ENCODE measurements at regions not wholly inside any gene's neighbourhood (a gene's known extent, or its start where the extent isn't known, plus 50 kb on each side); places are given as distances from the start of the nearest gene placed in this dataset.

- no peaks in the 10 kb centered on the region for H3K9me2 ChIP-seq (replicated peaks; ENCODE audit: insufficient read depth)
- DNase-seq (ENCODE audit: low spot score) = no peak
- H2AFZ ChIP-seq = no peak overlapping the region
- H3K27ac ChIP-seq = no peak overlapping the region
- H3K36me3 ChIP-seq (replicated peaks; ENCODE audit: insufficient read depth, low read depth) = no peaks in the 10 kb centered on the region
- H3K27me3 ChIP-seq = no peaks in the 10 kb centered on the region
- WGBS (ENCODE audit: low lambda C conversion rate, missing lambda C conversion rate) = 78% methylated on average over 3 of the region's 3 CpGs
- no peak overlapping the region for H3K4me2 ChIP-seq
- H3K9me3 ChIP-seq (ENCODE audit: low read depth) = no peaks in the 10 kb centered on the region
- H3K4me1 ChIP-seq (ENCODE audit: insufficient read depth) = no peaks in the 10 kb centered on the region
- H3K79me2 ChIP-seq = no peaks in the 10 kb centered on the region
- TF ChIP-seq EZH2 (IDR thresholded peaks at IDR 0.05; ENCODE audit: borderline replicate concordance) = no peak
- no peak for TF ChIP-seq EZH2phosphoT487 (IDR thresholded peaks at IDR 0.05; ENCODE audit: low read depth, severe bottlenecking, unreplicated experiment)
- TF ChIP-seq, protein P1, sequence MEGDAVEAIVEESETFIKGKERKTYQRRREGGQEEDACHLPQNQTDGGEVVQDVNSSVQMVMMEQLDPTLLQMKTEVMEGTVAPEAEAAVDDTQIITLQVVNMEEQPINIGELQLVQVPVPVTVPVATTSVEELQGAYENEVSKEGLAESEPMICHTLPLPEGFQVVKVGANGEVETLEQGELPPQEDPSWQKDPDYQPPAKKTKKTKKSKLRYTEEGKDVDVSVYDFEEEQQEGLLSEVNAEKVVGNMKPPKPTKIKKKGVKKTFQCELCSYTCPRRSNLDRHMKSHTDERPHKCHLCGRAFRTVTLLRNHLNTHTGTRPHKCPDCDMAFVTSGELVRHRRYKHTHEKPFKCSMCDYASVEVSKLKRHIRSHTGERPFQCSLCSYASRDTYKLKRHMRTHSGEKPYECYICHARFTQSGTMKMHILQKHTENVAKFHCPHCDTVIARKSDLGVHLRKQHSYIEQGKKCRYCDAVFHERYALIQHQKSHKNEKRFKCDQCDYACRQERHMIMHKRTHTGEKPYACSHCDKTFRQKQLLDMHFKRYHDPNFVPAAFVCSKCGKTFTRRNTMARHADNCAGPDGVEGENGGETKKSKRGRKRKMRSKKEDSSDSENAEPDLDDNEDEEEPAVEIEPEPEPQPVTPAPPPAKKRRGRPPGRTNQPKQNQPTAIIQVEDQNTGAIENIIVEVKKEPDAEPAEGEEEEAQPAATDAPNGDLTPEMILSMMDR (IDR thresholded peaks at IDR 0.05; ENCODE audit: poor library complexity) = no peak
- no peak overlapping the region for H3K4me3 ChIP-seq
- H4K20me1 ChIP-seq (ENCODE audit: insufficient read depth, poor library complexity, severe bottlenecking) = no peaks in the 10 kb centered on the region
Measured at GRCh38 chr16:60299241-60299776, 1565.2 kb upstream of the GOT2 start.

DNA sequence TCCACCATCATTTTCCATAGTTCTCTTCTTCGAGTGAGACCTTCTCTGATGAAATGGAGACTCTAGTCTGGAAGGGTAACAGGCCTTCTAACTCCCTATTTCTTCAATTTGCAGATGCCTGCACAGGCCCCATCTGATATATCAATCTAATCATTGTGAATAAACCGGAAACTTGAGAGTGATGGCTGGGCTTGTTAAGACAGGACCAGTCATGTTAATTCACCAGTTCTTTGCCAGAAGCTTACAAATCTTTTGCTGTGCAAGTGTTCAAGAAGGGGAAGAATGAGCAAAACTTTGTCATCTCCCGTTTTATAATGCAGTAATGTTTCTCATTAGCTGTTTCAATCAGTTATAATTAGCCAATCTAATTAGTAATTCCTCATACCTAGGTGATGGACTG lies 1561.3 kb upstream of the GOT2 start:
- no peaks in the 10 kb centered on the region for H3K9me2 ChIP-seq (replicated peaks; ENCODE audit: insufficient read depth)
- H3K9me3 ChIP-seq (ENCODE audit: low read depth) = no peaks in the 10 kb centered on the region
- TF ChIP-seq, protein P1 (IDR thresholded peaks at IDR 0.05; ENCODE audit: poor library complexity) = no peak
- TF ChIP-seq EZH2 (IDR thresholded peaks at IDR 0.05; ENCODE audit: borderline replicate concordance) = no peak
- TF ChIP-seq EZH2phosphoT487 (IDR thresholded peaks at IDR 0.05; ENCODE audit: low read depth, severe bottlenecking, unreplicated experiment) = no peak
- no peak overlapping the region for H2AFZ ChIP-seq
- DNase-seq (ENCODE audit: low spot score) = no peak
- no peak overlapping the region for H3K4me3 ChIP-seq
- H4K20me1 ChIP-seq (ENCODE audit: insufficient read depth, poor library complexity, severe bottlenecking) = no peaks in the 10 kb centered on the region
- H3K4me1 ChIP-seq (ENCODE audit: insufficient read depth) = no peaks in the 10 kb centered on the region
- H3K27me3 ChIP-seq = no peaks in the 10 kb centered on the region
- H3K27ac ChIP-seq = no peak overlapping the region
- no peak overlapping the region for H3K4me2 ChIP-seq
- H3K79me2 ChIP-seq = no peaks in the 10 kb centered on the region
- 74% methylated on average over 3 of the region's 3 CpGs for WGBS (ENCODE audit: low lambda C conversion rate, missing lambda C conversion rate)
- no peaks in the 10 kb centered on the region for H3K36me3 ChIP-seq (replicated peaks; ENCODE audit: insufficient read depth, low read depth)

GRCh38 chr16:60285794-60286193 lies 1551.7 kb upstream of the GOT2 start:
- no peaks in the 10 kb centered on the region for H3K9me3 ChIP-seq (ENCODE audit: low read depth)
- WGBS (ENCODE audit: low lambda C conversion rate, missing lambda C conversion rate) = 88% methylated on average over 1 of the region's 1 CpG
- H4K20me1 ChIP-seq (ENCODE audit: insufficient read depth, poor library complexity, severe bottlenecking) = no peaks in the 10 kb centered on the region
- H3K79me2 ChIP-seq = no peaks in the 10 kb centered on the region
- no peak overlapping the region for H3K4me3 ChIP-seq
- no peaks in the 10 kb centered on the region for H3K9me2 ChIP-seq (replicated peaks; ENCODE audit: insufficient read depth)
- H3K4me1 ChIP-seq (ENCODE audit: insufficient read depth) = no peaks in the 10 kb centered on the region
- TF ChIP-seq, protein P1 (IDR thresholded peaks at IDR 0.05; ENCODE audit: poor library complexity) = no peak
- TF ChIP-seq EZH2 (IDR thresholded peaks at IDR 0.05; ENCODE audit: borderline replicate concordance) (no peak), EZH2phosphoT487 (IDR thresholded peaks at IDR 0.05; ENCODE audit: low read depth, severe bottlenecking, unreplicated experiment) (no peak)
- H2AFZ ChIP-seq = no peak overlapping the region
- no peaks in the 10 kb centered on the region for H3K27me3 ChIP-seq
- H3K36me3 ChIP-seq (replicated peaks; ENCODE audit: insufficient read depth, low read depth) = no peaks in the 10 kb centered on the region
- H3K27ac ChIP-seq = no peak overlapping the region
- no peak overlapping the region for H3K4me2 ChIP-seq
- no peak for DNase-seq (ENCODE audit: low spot score)

Measured in hepatocyte (in vitro differentiated cells).